ENCODE measurements at regions not wholly inside any gene's neighbourhood (a gene's known extent, or its start where the extent isn't known, plus 50 kb on each side); places are given as distances from the start of the nearest gene placed in this dataset.

DNA sequence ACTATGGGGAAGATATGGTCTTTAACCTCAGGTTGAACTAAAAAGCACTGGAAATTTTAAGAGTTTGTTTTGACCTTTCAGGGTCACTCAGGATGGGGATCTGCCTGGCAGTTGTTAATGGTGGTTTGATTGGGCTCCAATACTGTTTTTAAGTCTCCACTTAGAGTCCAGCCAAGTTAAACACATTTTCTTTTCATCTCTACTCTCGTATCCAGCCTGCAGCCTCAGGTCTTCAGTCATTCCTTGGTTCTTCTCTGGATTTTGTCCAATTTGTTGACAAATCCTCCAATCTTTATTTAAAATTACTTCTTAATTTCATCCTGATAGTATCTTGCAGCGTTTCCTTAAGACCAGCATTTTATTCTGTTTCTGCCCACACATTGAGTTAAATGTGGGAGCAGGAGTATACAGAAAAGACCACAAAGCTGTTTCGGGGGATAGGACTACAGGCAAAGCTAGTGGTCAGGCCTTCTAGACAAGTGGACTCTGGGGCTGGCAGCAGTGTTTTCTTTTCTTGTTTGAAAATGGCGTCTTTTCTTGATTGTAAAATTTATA is 133.2 kb upstream of the INHBA start:
- TF ChIP-seq, protein P1, sequence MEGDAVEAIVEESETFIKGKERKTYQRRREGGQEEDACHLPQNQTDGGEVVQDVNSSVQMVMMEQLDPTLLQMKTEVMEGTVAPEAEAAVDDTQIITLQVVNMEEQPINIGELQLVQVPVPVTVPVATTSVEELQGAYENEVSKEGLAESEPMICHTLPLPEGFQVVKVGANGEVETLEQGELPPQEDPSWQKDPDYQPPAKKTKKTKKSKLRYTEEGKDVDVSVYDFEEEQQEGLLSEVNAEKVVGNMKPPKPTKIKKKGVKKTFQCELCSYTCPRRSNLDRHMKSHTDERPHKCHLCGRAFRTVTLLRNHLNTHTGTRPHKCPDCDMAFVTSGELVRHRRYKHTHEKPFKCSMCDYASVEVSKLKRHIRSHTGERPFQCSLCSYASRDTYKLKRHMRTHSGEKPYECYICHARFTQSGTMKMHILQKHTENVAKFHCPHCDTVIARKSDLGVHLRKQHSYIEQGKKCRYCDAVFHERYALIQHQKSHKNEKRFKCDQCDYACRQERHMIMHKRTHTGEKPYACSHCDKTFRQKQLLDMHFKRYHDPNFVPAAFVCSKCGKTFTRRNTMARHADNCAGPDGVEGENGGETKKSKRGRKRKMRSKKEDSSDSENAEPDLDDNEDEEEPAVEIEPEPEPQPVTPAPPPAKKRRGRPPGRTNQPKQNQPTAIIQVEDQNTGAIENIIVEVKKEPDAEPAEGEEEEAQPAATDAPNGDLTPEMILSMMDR (IDR thresholded peaks at IDR 0.05; ENCODE audit: low read depth, low read length, missing input control): no peak
- no peak for TF ChIP-seq TAF1 (conservative IDR thresholded peaks at IDR 0.05)
- TF ChIP-seq, protein P2, sequence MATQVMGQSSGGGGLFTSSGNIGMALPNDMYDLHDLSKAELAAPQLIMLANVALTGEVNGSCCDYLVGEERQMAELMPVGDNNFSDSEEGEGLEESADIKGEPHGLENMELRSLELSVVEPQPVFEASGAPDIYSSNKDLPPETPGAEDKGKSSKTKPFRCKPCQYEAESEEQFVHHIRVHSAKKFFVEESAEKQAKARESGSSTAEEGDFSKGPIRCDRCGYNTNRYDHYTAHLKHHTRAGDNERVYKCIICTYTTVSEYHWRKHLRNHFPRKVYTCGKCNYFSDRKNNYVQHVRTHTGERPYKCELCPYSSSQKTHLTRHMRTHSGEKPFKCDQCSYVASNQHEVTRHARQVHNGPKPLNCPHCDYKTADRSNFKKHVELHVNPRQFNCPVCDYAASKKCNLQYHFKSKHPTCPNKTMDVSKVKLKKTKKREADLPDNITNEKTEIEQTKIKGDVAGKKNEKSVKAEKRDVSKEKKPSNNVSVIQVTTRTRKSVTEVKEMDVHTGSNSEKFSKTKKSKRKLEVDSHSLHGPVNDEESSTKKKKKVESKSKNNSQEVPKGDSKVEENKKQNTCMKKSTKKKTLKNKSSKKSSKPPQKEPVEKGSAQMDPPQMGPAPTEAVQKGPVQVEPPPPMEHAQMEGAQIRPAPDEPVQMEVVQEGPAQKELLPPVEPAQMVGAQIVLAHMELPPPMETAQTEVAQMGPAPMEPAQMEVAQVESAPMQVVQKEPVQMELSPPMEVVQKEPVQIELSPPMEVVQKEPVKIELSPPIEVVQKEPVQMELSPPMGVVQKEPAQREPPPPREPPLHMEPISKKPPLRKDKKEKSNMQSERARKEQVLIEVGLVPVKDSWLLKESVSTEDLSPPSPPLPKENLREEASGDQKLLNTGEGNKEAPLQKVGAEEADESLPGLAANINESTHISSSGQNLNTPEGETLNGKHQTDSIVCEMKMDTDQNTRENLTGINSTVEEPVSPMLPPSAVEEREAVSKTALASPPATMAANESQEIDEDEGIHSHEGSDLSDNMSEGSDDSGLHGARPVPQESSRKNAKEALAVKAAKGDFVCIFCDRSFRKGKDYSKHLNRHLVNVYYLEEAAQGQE (IDR thresholded peaks at IDR 0.05): no peak
- TF ChIP-seq JUND (IDR thresholded peaks at IDR 0.05): no peak
- no peak for TF ChIP-seq FOXA1 (IDR thresholded peaks at IDR 0.05)
- TF ChIP-seq, protein P3, sequence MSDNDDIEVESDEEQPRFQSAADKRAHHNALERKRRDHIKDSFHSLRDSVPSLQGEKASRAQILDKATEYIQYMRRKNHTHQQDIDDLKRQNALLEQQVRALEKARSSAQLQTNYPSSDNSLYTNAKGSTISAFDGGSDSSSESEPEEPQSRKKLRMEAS (IDR thresholded peaks at IDR 0.05): no peak
- TF ChIP-seq, protein P4, sequence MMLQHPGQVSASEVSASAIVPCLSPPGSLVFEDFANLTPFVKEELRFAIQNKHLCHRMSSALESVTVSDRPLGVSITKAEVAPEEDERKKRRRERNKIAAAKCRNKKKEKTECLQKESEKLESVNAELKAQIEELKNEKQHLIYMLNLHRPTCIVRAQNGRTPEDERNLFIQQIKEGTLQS (IDR thresholded peaks at IDR 0.05): no peak
- no peak for TF ChIP-seq SP1 (IDR thresholded peaks at IDR 0.05)
- TF ChIP-seq GABPA (IDR thresholded peaks at IDR 0.05 in 1 of 2, conservative IDR thresholded peaks at IDR 0.05 in 1 of 2): no peak
